Motor neuron (in vitro differentiated cells): ENCODE measurements at regions not wholly inside any gene's neighbourhood (a gene's known extent, or its start where the extent isn't known, plus 50 kb on each side); places are given as distances from the start of the nearest gene placed in this dataset.

Experiments
- ATAC-seq, 8 experiments: fragments of 200-7000 bp; cut with Tn5 transposase; replicated peaks in 6 of 8; 2 replicates each; pipeline ENCODE4 v1.8.0; 2021; ENCODE audit warnings: mild to moderate bottlenecking in 8 of 8, moderate library complexity in 8 of 8
- H3K27ac ChIP-seq, 2 donors: fragments of 250-450 bp; sonication (Bioruptor Pico); 2 replicates each; pipeline ENCODE4 v1.9.0; 2021; ENCODE audit warnings: antibody characterized with exemption in 2 of 2, mild to moderate bottlenecking in 2 of 2, moderate library complexity in 1 of 2
- H3K4me1 ChIP-seq, 2 donors: fragments of 250-450 bp; sonication (Bioruptor Pico); replicated peaks in 1 of 2; 2 replicates each; pipeline ENCODE4 v1.6.1; 2021; ENCODE audit warnings: antibody characterized with exemption in 2 of 2, mild to moderate bottlenecking in 2 of 2, moderate library complexity in 1 of 2
- H3K4me3 ChIP-seq, 5 donors: fragments of 250-450 bp; sonication (Bioruptor Pico); 2 replicates each; pipeline ENCODE4 v1.9.0; 2021; ENCODE audit warnings: antibody characterized with exemption in 5 of 5, mild to moderate bottlenecking in 5 of 5, moderate library complexity in 4 of 5
- WGBS, 10 experiments: fragments of 450-650 bp; shearing (Covaris generic); methylation state at CpG; one replicate each; pipeline ENCODE4 v1.0.0; 2022; 5-methylcytosine and 5-hydroxymethylcytosine counted together
- in situ Hi-C, 9 experiments: fragments of 400-800 bp; cut with MboI; loops; one replicate each; pipeline ENCODE4 v1.15.0; 2021; ENCODE audit warnings: low sequenced_read_pairs in 9 of 9, low pct_unique_long_range_greater_than_20kb in 2 of 9; ENCODE audit not compliant: unreplicated experiment in 9 of 9

DNA sequence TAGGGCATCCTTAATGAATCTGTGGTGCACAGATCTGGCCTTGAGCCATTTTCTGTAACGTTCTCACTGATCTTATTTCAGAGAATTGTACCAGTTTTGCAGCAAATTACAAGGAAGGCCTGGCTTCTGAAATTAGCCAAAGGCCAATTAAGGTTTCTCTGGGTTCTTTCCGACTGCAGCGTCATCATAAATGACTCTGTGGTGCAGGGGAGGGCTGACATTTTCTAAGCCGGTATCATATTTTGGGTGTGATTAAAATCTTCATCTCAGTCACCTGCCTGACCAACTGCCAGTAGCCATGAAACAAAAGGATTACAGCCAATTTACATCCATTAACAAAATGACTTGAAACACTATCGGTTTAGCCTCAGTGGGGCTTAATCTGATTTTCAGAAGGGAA, 363.7 kb downstream of the ADRA2A start:
- no peak for ATAC-seq
- in situ Hi-C loops = no loop called here
- no peak overlapping the region for H3K27ac ChIP-seq
- WGBS, 10 experiments = 0 to 100% (median 81%) methylated on average over 1 to 4 of the region's 5 CpGs
- no peak overlapping the region for H3K4me3 ChIP-seq
- H3K4me1 ChIP-seq = peaks cover 0 to 7% of the 10 kb centered on the region in 2 donors

DNA sequence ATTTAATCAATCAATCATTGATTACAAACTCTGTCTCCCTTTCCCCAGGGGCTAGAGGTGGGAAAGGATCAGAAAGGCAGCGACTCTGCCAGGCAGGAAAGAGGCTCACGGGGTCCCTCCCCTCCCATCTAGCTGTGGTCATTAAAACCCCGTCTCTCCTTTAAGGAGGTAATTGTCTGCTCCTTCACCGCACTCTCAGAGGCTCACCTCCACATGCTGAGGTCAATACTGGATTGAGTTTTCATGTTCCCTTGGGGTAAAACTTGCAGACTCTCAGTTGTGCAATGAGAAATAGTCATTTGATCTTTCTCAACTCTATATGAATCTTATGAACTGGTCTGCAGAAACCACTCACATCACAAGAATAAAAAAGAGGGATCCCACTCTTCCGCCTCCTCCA, 368.8 kb downstream of the ADRA2A start:
- 0 to 31% methylated on average over 1 to 5 of the region's 5 CpGs; no CpG with 5 or more reads in 8 of the 10 experiments for WGBS, 10 experiments
- H3K4me1 ChIP-seq = peaks cover 0 to 17% of the 10 kb centered on the region in 2 donors
- in situ Hi-C loops = no loop called here
- peak in 3 of 8 experiments; percentile 29 to 82 (median 40) for ATAC-seq
- H3K27ac ChIP-seq = no peak overlapping the region
- no peak overlapping the region for H3K4me3 ChIP-seq

DNA sequence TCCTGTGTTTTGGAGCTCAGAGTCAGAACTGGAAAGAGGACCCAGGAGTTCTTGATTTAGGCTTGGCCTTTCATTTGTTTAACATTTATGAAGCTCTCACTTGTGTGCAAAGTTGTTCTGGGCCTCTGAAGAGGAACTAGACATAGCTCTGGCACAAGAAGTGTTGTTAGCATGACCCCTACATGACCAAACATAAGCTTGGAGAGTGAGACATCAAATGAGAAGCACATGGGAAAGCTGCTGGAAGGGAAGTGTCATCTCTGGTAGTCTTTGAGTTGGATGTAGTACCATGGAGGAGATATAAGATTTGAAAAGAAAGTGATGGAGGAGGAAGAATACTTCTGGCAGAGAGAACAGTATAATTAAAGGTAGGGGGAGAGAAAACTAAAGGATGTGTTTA, 370.1 kb downstream of the ADRA2A start:
- Histone ChIP-seq H3K4me3 (no peak overlapping the region), H3K4me1 (peaks cover 0 to 17% of the 10 kb centered on the region in 2 donors), H3K27ac (no peak overlapping the region)
- in situ Hi-C loops = no loop called here
- no peak for ATAC-seq

DNA sequence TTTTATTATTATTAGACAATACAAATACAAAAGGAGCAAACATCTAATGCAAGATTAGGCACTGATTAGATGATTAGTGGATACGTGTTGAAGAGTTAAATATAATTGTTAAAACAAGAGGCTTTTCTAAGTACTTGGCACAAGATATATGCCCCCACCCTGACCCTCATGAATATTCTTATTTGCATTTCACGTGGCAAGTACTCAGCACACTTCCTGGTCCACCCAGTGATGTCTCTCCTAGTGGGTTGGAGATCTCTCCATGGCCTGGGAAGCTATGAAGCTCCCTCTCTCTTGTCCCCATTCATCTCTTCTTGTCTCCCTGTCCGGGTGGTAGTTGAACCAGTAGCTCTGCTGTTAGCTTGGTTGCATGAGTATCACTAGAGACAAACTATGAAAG, 375.3 kb downstream of the ADRA2A start:
- 0 to 55% (median 38%) methylated on average over 1 to 3 of the region's 3 CpGs; no CpG with 5 or more reads in 3 of the 10 experiments for WGBS, 10 experiments
- no peak overlapping the region for H3K27ac ChIP-seq
- no peaks in the 10 kb centered on the region for H3K4me1 ChIP-seq
- ATAC-seq = peak in 3 of 8 experiments; percentile 68 to 93 (median 92)
- in situ Hi-C loops = no loop called here
- H3K4me3 ChIP-seq = no peak overlapping the region

DNA sequence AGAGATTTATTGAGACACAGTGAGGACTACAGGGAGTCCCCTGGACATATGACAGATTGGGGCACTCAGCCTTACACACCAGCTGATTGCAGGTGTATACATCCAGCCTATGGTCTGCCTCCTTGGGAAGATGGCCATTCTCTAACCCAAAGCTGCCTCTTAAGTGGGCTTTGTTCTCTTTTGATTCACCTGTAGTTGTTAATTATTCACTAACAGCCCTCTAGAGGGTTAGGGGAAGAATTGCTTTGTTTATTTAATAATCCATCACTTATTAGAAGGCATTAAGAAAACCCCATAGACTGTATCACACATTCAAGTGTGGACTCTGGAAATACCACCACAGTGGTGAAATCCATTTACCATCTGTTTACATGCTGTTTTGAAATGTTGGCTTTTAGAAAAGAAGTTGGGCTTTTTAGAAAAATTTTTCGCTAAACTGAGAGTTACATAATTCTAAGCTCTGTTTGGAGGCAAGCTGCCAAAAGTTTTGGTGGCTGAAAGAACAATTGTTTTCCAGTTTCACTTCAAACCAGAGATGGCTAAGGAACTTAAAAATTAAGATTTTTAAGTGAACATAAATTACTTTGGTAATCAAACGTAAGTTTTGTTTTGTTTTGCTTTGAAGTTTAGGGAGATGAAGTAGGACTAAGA, 379.1 kb downstream of the ADRA2A start:
- Histone ChIP-seq H3K4me1 (no peaks in the 10 kb centered on the region), H3K4me3 (no peak overlapping the region), H3K27ac (no peak overlapping the region)
- in situ Hi-C loops = no loop called here
- WGBS, 10 experiments = 15 to 100% (median 82%) methylated on average over 1 to 2 of the region's 2 CpGs; no CpG with 5 or more reads in 1 of the 10 experiments
- no peak for ATAC-seq

DNA sequence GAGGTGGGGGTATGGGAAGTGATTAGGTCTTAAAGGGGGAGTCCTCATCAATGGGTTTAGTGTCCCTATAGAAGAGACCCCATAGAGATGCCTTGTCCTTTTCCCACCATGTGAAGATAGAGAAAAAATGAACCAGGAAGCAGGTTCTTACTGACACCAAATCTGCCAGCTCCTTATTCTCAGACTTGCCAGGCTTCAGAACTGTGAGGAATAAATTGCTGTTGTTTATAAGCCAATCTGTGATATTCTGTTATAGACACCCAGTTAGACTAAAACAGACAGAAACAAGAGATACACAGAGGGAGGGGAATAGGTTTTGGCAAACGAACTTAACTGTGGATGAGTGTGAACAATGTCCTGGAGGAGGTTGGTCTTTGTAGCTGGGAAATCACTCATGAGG, 381.4 kb downstream of the ADRA2A start:
- in situ Hi-C loops = no loop called here
- WGBS, 10 experiments = 0 to 80% (median 50%) methylated on average over 1 of the region's 1 CpG; no CpG with 5 or more reads in 3 of the 10 experiments
- ATAC-seq = no peak

DNA sequence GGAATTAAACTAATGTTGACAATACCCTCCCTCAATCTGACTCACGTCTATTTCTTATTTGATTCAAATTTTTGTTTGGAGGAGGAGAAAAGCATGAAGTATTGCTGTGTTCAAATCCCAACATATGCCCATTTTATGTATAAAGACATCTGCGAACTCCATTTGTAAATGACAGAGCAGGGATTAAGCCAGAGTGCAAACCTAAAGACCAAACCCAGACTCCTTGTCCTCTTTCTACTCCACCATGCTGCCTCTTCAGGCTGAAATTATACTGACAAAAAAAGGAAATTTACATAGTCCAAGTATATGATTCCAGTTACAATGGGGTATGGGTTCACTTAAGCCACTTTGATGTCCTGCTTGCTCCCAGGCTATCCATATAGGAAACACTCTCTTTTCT, 383.1 kb downstream of the ADRA2A start:
- H3K27ac ChIP-seq = no peak overlapping the region
- in situ Hi-C loops = no loop called here
- H3K4me3 ChIP-seq = no peak overlapping the region
- WGBS, 10 experiments = 0 to 100% (median 76%) methylated on average over 1 to 2 of the region's 2 CpGs; no CpG with 5 or more reads in 1 of the 10 experiments
- peak in 3 of 8 experiments; percentile 47 to 71 (median 61) for ATAC-seq
- no peaks in the 10 kb centered on the region for H3K4me1 ChIP-seq

More for the DNA sequence above, 381.4 kb downstream of the ADRA2A start:
- Histone ChIP-seq H3K4me3 (no peak overlapping the region), H3K4me1 (no peaks in the 10 kb centered on the region), H3K27ac (no peak overlapping the region)

DNA sequence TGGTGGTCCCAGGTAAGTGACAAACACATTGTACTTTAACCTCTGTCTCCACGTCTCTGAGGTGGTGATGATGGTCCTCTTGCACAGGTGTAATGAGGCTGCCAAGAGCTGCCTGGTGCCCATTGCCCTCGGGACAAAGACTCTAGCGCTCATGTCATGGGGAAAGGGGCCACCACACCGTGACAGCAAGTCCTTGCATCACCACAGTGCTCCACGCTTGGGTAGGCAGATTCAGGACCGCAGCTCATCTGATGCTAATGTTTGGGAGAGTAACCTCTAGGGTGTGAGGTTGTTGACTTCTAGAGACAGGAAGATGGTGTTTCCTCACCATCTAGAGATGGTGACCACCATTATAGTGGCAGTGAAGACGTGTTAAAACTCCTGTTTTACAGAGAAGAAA, 395.6 kb downstream of the ADRA2A start:
- Histone ChIP-seq H3K27ac (no peak overlapping the region), H3K4me3 (no peak overlapping the region), H3K4me1 (peaks cover 4 to 21% of the 10 kb centered on the region in 2 donors)
- no peak for ATAC-seq
- in situ Hi-C loops = no loop called here
- 6 to 100% (median 79%) methylated on average over 1 to 5 of the region's 7 CpGs; no CpG with 5 or more reads in 1 of the 10 experiments for WGBS, 10 experiments

DNA sequence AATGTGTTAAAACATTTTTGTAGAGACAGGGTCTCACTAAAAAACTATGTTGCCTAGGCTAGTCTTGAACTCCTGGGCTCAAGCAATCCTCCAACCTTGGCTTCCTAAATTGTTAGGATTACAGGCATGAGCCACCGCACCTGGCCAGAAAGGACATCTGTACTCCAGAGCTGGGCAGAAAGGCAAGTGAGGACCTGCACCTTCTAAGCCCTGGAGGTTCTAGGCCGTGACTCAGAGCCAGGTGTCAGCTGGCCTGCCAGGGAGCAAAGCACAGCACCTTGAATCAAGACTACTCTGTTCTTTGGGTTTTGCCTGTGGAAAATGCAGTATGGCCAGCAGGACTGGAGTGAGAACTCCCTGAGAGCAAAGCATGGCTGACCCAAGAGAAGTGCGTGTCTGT, 396.5 kb downstream of the ADRA2A start:
- in situ Hi-C loops = no loop called here
- 25 to 100% (median 83%) methylated on average over 1 to 2 of the region's 3 CpGs; no CpG with 5 or more reads in 2 of the 10 experiments for WGBS, 10 experiments
- peaks cover 5 to 29% of the 10 kb centered on the region in 2 donors for H3K4me1 ChIP-seq
- ATAC-seq = no peak
- no peak overlapping the region for H3K27ac ChIP-seq
- no peak overlapping the region for H3K4me3 ChIP-seq

DNA sequence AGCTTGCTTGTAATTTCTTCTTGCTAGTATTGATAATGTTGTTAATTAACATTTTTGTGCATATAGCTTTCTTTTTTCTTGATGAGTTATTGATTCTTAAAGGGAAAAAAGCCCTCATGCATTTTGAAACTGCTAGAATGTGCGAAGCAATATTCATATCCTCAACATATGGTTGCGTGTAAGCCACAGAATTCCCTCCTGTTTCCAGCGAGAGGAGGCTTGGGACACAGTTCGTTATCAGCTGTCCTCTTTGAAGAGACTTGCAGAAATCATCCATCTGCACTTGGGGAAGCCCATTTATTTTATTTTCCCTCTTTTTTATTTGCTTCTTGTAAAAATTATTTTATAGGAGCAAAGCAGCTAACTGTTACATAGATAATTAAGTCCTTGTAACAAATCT, 398.0 kb downstream of the ADRA2A start:
- no peak overlapping the region for H3K4me3 ChIP-seq
- peaks cover 12 to 36% of the 10 kb centered on the region in 2 donors for H3K4me1 ChIP-seq
- H3K27ac ChIP-seq = no peak overlapping the region
- in situ Hi-C loops = no loop called here
- ATAC-seq = no peak
- 33 to 100% (median 79%) methylated on average over 1 to 4 of the region's 4 CpGs for WGBS, 10 experiments

DNA sequence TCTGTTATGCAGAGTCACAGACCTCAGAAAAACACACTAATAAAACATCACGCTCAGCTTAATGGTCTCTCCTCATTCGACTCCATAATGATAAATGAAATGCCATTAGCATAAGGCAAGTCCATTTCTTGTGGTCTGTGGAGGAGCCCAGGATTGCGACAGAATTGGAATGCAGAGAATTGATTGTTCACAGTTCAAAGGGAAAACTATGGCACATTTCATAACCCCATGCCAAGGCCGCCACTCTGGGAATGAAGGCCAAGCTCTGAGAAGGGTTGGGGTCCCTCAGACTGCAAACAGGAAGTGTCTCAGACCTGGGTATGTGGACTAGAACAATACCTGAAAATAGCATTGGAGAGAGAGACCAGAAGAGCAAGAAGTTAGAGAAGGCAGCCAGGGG, 398.9 kb downstream of the ADRA2A start:
- in situ Hi-C loops = no loop called here
- H3K4me3 ChIP-seq = no peak overlapping the region
- WGBS, 10 experiments = 0 to 62% (median 47%) methylated on average over 1 to 4 of the region's 4 CpGs; no CpG with 5 or more reads in 1 of the 10 experiments
- peak; percentile 52 to 84 (median 69) for ATAC-seq
- peaks cover 14 to 34% of the 10 kb centered on the region in 2 donors for H3K4me1 ChIP-seq
- no peak overlapping the region for H3K27ac ChIP-seq

DNA sequence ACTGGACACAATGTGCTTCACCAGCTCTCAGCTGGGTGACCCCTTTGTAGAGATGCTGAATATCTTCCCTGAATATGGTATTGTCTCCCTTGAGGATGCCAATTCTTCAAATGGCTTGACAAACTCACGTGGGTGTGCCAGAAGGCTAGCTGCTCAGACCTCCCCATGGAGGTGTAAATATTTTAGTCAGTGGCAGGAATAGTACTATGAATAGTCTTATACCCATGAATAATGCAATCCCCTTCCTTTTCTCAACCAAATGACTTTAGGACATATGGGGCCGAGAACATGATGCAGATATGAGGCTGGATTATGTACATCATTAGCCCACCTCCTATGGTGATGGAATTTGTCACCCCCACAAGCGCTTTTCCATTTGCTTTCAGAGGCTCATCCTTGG, 401.8 kb downstream of the ADRA2A start:
- peak in 6 of 8 experiments; percentile 43 to 87 (median 60) for ATAC-seq
- Histone ChIP-seq H3K4me1 (peaks cover 28 to 48% of the 10 kb centered on the region in 2 donors), H3K27ac (no peak overlapping the region), H3K4me3 (no peak overlapping the region)
- 0 to 74% (median 49%) methylated on average over 1 to 2 of the region's 3 CpGs; no CpG with 5 or more reads in 4 of the 10 experiments for WGBS, 10 experiments
- in situ Hi-C loops = no loop called here

DNA sequence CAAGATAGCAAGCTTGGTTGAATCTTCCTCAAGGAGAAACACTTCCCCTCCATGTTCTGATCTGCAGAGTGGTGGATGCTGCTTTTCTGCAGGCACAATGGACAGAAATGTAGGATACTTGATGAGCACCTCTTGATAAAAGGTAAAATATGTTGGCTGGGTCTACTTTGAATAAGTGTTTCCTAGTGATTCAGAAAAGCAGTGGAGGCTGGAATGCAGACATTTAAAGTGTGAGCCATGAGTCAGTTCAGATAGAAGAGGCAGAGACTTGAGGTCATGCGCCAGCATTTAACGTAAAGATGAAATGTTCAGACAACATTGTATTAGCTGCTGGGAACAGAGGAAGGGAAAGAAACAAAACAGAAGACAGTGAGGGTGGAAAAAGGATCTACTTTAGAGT, 403.1 kb downstream of the ADRA2A start:
- H3K27ac ChIP-seq = no peak overlapping the region
- ATAC-seq = peak in 1 of 8 experiments; percentile 16
- H3K4me1 ChIP-seq = peaks cover 28 to 41% of the 10 kb centered on the region in 2 donors
- 48 to 100% (median 80%) methylated on average over 1 to 2 of the region's 2 CpGs; no CpG with 5 or more reads in 5 of the 10 experiments for WGBS, 10 experiments
- no peak overlapping the region for H3K4me3 ChIP-seq
- in situ Hi-C loops = no loop called here
